Anterior cingulate cortex (tissue), 58 donors: ENCODE measurements at regions not wholly inside any gene's neighbourhood (a gene's known extent, or its start where the extent isn't known, plus 50 kb on each side); places are given as distances from the start of the nearest gene placed in this dataset.

ENCODE experiments used
- DNase-seq, 58 donors: peaks; one replicate each; lab custom pipeline; 2025; lab: John Stamatoyannopoulos, UW

GRCh38 chr15:97401195-97401594 is 559.3 kb upstream of the ARRDC4 start:
- DNase-seq, result no peak

GRCh38 chr15:97401970-97402369 is 558.5 kb upstream of the ARRDC4 start:
- DNase-seq, result no peak

- no peak for DNase-seq
These were observed 553.7 kb upstream of the ARRDC4 start for GRCh38 chr15:97406841-97407240.

GRCh38 chr15:97410897-97411575 is 549.5 kb upstream of the ARRDC4 start:
- no peak for DNase-seq

- DNase-seq, result no peak
These were observed 540.4 kb upstream of the ARRDC4 start for GRCh38 chr15:97420130-97420529.

GRCh38 chr15:97425596-97425995 is 534.9 kb upstream of the ARRDC4 start:
- no peak for DNase-seq

- no peak for DNase-seq
These were observed 517.4 kb upstream of the ARRDC4 start for GRCh38 chr15:97443101-97443500.

- no peak for DNase-seq
These were observed 514.4 kb upstream of the ARRDC4 start for GRCh38 chr15:97446138-97446537.

GRCh38 chr15:97456521-97457202 is 503.8 kb upstream of the ARRDC4 start:
- no peak for DNase-seq

GRCh38 chr15:97457203-97457847 is 503.2 kb upstream of the ARRDC4 start:
- no peak for DNase-seq

- no peak for DNase-seq
These were observed 500.7 kb upstream of the ARRDC4 start for GRCh38 chr15:97459771-97460170.

- no peak for DNase-seq
These were observed 499.3 kb upstream of the ARRDC4 start for GRCh38 chr15:97461226-97461625.

- no peak for DNase-seq
These were observed 496.8 kb upstream of the ARRDC4 start for GRCh38 chr15:97463696-97464095.

GRCh38 chr15:97470417-97470816 is 490.1 kb upstream of the ARRDC4 start:
- DNase-seq, result no peak

GRCh38 chr15:97473627-97474026 is 486.9 kb upstream of the ARRDC4 start:
- DNase-seq, result no peak

- no peak for DNase-seq
These were observed 480.5 kb upstream of the ARRDC4 start for GRCh38 chr15:97479957-97480356.

- DNase-seq, result no peak
These were observed 478.0 kb upstream of the ARRDC4 start for GRCh38 chr15:97482521-97482920.

GRCh38 chr15:97483232-97483631 is 477.3 kb upstream of the ARRDC4 start:
- DNase-seq, result no peak

- DNase-seq, result no peak
These were observed 470.1 kb upstream of the ARRDC4 start for GRCh38 chr15:97490429-97490828.

GRCh38 chr15:97501291-97501690 is 459.2 kb upstream of the ARRDC4 start:
- DNase-seq, result no peak

GRCh38 chr15:97502038-97502437 is 458.5 kb upstream of the ARRDC4 start:
- DNase-seq, result no peak
